ENCODE measurements at regions not wholly inside any gene's neighbourhood (a gene's known extent, or its start where the extent isn't known, plus 50 kb on each side); places are given as distances from the start of the nearest gene placed in this dataset.

- no peak for TF ChIP-seq MAZ (IDR thresholded peaks at IDR 0.05; ENCODE audit: borderline replicate concordance, low read depth, low read length)
- TF ChIP-seq CTCF (IDR thresholded peaks at IDR 0.05), result no peak
- TF ChIP-seq ELK1 (IDR thresholded peaks at IDR 0.05; ENCODE audit: low read depth, low read length), result no peak
Measured at GRCh38 chr6:27617046-27617687, 144.3 kb upstream of the ZNF184 start.
